ENCODE measurements at regions not wholly inside any gene's neighbourhood (a gene's known extent, or its start where the extent isn't known, plus 50 kb on each side); places are given as distances from the start of the nearest gene placed in this dataset.

DNA sequence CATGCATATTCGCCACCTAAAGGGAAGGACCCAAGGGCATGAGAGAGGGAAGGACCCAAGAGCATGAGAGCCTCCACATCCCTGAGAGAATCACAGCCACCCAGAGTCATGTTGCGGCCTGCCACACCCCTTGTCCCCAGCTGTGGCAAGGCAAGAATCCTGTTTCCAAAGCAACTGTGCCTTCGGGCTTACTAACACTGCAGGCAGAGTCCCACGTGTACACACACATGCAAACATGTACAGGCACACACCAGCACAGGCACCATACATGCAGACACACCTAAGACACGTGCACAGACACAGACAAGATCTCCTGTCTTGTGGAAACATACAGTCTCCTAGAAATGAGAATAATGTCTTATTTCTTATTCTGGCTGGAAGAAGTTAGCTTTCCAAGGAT is 92.4 kb upstream of the CDYL2 start:
- TF ChIP-seq, protein P1, sequence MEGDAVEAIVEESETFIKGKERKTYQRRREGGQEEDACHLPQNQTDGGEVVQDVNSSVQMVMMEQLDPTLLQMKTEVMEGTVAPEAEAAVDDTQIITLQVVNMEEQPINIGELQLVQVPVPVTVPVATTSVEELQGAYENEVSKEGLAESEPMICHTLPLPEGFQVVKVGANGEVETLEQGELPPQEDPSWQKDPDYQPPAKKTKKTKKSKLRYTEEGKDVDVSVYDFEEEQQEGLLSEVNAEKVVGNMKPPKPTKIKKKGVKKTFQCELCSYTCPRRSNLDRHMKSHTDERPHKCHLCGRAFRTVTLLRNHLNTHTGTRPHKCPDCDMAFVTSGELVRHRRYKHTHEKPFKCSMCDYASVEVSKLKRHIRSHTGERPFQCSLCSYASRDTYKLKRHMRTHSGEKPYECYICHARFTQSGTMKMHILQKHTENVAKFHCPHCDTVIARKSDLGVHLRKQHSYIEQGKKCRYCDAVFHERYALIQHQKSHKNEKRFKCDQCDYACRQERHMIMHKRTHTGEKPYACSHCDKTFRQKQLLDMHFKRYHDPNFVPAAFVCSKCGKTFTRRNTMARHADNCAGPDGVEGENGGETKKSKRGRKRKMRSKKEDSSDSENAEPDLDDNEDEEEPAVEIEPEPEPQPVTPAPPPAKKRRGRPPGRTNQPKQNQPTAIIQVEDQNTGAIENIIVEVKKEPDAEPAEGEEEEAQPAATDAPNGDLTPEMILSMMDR (IDR thresholded peaks at IDR 0.05), result no peak
- no peak for TF ChIP-seq ZFX (IDR thresholded peaks at IDR 0.05; ENCODE audit: borderline replicate concordance)

Measured in 22Rv1 (cell line).